Neural cell (in vitro differentiated cells): ENCODE measurements at regions not wholly inside any gene's neighbourhood (a gene's known extent, or its start where the extent isn't known, plus 50 kb on each side); places are given as distances from the start of the nearest gene placed in this dataset.

ENCODE experiments used
- CTCF ChIP-seq: fragments of 450-650 bp; IDR thresholded peaks from 2 replicates; pipeline ENCODE4 v1.5.1; 2014; ENCODE audit warnings: antibody characterized with exemption, mild to moderate bottlenecking, moderate library complexity; ENCODE audit not compliant: poor library complexity, severe bottlenecking
- EZH2 ChIP-seq: fragments of 200-600, 300-800 bp; shearing (Covaris generic), sonication (generic); IDR thresholded peaks from 2 replicates; pipeline ENCODE4 v1.6.1; 2014; ENCODE audit warnings: antibody characterized with exemption, low read length, borderline replicate concordance, mild to moderate bottlenecking; ENCODE audit not compliant: insufficient read depth, poor library complexity, severe bottlenecking
- RAD21 ChIP-seq: fragments of 450-650 bp; conservative IDR thresholded peaks from 2 replicates; pipeline ENCODE4 v1.6.1; 2014; ENCODE audit warnings: antibody characterized with exemption, mild to moderate bottlenecking, moderate library complexity
- SMC3 ChIP-seq: fragments of 450-650 bp; conservative IDR thresholded peaks from 2 replicates; pipeline ENCODE4 v1.6.1; 2014; ENCODE audit warnings: antibody characterized with exemption, mild to moderate bottlenecking, moderate library complexity; ENCODE audit not compliant: poor library complexity

DNA sequence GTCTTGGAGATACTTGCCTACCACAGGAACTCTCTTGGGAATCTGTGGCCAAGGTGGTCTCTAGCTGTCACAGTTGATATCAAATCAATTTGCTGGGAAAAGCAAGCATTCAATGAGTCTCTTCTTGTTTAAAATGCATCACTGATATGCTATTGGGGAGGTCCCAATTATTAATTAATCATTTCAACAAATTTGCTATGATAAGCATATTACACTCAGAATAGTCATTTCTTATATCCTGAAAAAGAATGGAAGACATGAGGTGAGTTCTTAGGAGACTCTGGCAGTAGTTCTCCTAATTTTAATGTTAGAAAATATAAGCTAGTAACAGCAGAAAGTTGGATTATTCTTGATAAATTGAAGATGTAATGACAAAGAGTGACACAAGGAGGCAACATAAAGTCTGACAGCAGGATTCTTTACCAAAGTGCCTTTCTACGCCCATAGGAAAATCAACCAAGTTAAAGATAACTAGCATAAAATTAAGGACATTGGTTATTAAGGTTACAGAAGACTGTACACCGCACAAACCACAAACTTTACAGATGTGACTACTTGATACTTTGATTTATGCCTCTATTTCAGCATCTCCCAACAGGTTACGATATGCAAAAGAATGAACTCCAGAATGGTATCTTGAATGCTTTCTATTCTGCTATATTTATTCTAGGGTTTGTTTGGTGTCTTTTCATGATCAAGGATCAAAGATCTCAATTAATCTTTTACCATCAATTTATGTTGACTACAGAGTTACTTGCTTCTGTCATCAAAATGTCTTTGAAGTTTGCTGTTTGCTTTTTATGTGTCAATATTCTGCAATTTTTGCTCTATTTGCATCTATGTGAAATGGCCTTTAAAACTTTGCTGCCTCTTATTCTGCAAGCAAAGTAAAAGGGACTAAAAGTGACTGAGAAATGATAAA lies 349.6 kb upstream of the CLEC14A start:
- TF ChIP-seq CTCF, result no peak
- TF ChIP-seq EZH2, result no peak
- no peak for TF ChIP-seq SMC3
- TF ChIP-seq RAD21, result no peak
